ENCODE measurements at regions not wholly inside any gene's neighbourhood (a gene's known extent, or its start where the extent isn't known, plus 50 kb on each side); places are given as distances from the start of the nearest gene placed in this dataset.

DNA sequence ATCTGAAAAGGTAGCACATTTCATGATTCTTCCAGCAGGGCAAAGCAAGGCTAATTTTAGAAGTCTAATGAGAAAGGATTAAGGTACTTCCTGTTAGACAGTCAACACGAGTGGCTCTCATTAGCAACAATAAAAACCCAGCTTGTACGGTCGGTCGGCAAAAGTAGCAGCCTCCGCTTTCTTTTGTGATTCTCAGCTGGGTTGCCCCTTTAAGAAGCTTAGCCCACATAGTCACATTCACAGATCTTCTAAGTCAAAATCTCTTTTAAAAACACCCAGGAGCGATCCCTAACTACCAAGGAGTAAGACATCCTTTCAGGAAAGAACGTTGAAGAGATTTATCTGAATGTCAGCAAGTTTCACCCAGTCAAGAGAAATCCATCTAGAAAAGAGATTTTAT, 684.8 kb downstream of the DIAPH3 start:
- intact Hi-C loops (cut with micrococcal nuclease): no loop called here
- TF ChIP-seq, protein P1, sequence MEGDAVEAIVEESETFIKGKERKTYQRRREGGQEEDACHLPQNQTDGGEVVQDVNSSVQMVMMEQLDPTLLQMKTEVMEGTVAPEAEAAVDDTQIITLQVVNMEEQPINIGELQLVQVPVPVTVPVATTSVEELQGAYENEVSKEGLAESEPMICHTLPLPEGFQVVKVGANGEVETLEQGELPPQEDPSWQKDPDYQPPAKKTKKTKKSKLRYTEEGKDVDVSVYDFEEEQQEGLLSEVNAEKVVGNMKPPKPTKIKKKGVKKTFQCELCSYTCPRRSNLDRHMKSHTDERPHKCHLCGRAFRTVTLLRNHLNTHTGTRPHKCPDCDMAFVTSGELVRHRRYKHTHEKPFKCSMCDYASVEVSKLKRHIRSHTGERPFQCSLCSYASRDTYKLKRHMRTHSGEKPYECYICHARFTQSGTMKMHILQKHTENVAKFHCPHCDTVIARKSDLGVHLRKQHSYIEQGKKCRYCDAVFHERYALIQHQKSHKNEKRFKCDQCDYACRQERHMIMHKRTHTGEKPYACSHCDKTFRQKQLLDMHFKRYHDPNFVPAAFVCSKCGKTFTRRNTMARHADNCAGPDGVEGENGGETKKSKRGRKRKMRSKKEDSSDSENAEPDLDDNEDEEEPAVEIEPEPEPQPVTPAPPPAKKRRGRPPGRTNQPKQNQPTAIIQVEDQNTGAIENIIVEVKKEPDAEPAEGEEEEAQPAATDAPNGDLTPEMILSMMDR (conservative IDR thresholded peaks at IDR 0.05; ENCODE audit: low read depth, low read length): no peak
- TF ChIP-seq EZH2 (IDR thresholded peaks at IDR 0.05; ENCODE audit: low read length, unreplicated experiment): no peak
- TF ChIP-seq EZH2phosphoT487 (IDR thresholded peaks at IDR 0.05; ENCODE audit: borderline replicate concordance, low read length): no peak
- ChIA-PET POLR2A (ENCODE audit: unreplicated experiment) (no interaction called here), CTCF (no interaction called here)
- no peaks in the 10 kb centered on the region for H3F3A ChIP-seq (ENCODE audit: low read length, unreplicated experiment)
- no peak overlapping the region for H3K27ac ChIP-seq (ENCODE audit: low read length)
- ATAC-seq: no peak
- H3K4me2 ChIP-seq (ENCODE audit: low read length): no peak overlapping the region
- H3K27me3 ChIP-seq (ENCODE audit: low read length): no peaks in the 10 kb centered on the region
- no peak overlapping the region for H3K4me3 ChIP-seq (ENCODE audit: low read length)
- no peak for DNase-seq
- no peak overlapping the region for H2AFZ ChIP-seq (ENCODE audit: low read length)
- no peak overlapping the region for H3K9ac ChIP-seq (ENCODE audit: low read length)
- H3K9me3 ChIP-seq (ENCODE audit: low read length): no peaks in the 10 kb centered on the region
- no TSS peak for BruUV-seq (replicated peaks)
- no peaks in the 10 kb centered on the region for H3K4me1 ChIP-seq (ENCODE audit: insufficient read depth, low read length)
- H4K20me1 ChIP-seq (ENCODE audit: low read length): no peaks in the 10 kb centered on the region
- no peaks in the 10 kb centered on the region for H3K9me2 ChIP-seq (replicated peaks; ENCODE audit: low read length)
- H3K36me3 ChIP-seq (ENCODE audit: low read depth, low read length): no peaks in the 10 kb centered on the region
- no peaks in the 10 kb centered on the region for H3K79me2 ChIP-seq (ENCODE audit: low read length)

DNA sequence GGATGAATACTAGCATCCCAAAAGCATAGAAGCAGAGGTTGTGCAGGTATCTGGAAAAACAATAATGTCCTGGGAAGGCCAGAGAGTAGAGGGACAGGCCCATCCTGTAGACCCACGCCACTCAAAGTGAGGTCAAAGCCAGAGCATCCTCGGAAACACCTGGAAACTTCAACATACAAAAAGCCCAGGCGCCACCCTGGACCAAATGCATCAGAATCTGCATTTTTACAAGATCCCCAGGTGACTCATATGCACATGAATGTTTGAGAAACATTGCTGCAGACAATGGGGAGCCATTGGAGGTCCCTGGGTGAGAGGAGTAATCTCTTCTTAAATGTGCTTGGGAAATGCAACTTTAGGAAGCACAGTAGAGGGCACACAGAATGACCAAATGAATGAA, 684.1 kb downstream of the DIAPH3 start:
- DNase-seq (no peak), ATAC-seq (no peak)
- no peak overlapping the region for H3K27ac ChIP-seq (ENCODE audit: low read length)
- intact Hi-C loops (cut with micrococcal nuclease): no loop called here
- CTCF ChIA-PET: no interaction called here
- H2AFZ ChIP-seq (ENCODE audit: low read length): no peak overlapping the region
- no peak overlapping the region for H3K4me2 ChIP-seq (ENCODE audit: low read length)
- H3K9me2 ChIP-seq (replicated peaks; ENCODE audit: low read length): no peaks in the 10 kb centered on the region
- no peaks in the 10 kb centered on the region for H3K4me1 ChIP-seq (ENCODE audit: insufficient read depth, low read length)
- H3F3A ChIP-seq (ENCODE audit: low read length, unreplicated experiment): no peaks in the 10 kb centered on the region
- BruUV-seq (replicated peaks): no TSS peak
- H3K9ac ChIP-seq (ENCODE audit: low read length): no peak overlapping the region
- TF ChIP-seq EZH2phosphoT487 (IDR thresholded peaks at IDR 0.05; ENCODE audit: borderline replicate concordance, low read length): no peak
- no peak for TF ChIP-seq EZH2 (IDR thresholded peaks at IDR 0.05; ENCODE audit: low read length, unreplicated experiment)
- TF ChIP-seq, protein P1 (conservative IDR thresholded peaks at IDR 0.05; ENCODE audit: low read depth, low read length): no peak
- no peak overlapping the region for H3K4me3 ChIP-seq (ENCODE audit: low read length)
- no peaks in the 10 kb centered on the region for H3K27me3 ChIP-seq (ENCODE audit: low read length)
- no peaks in the 10 kb centered on the region for H4K20me1 ChIP-seq (ENCODE audit: low read length)
- no peaks in the 10 kb centered on the region for H3K9me3 ChIP-seq (ENCODE audit: low read length)
- no peaks in the 10 kb centered on the region for H3K36me3 ChIP-seq (ENCODE audit: low read depth, low read length)
- POLR2A ChIA-PET (ENCODE audit: unreplicated experiment): no interaction called here
- H3K79me2 ChIP-seq (ENCODE audit: low read length): no peaks in the 10 kb centered on the region

DNA sequence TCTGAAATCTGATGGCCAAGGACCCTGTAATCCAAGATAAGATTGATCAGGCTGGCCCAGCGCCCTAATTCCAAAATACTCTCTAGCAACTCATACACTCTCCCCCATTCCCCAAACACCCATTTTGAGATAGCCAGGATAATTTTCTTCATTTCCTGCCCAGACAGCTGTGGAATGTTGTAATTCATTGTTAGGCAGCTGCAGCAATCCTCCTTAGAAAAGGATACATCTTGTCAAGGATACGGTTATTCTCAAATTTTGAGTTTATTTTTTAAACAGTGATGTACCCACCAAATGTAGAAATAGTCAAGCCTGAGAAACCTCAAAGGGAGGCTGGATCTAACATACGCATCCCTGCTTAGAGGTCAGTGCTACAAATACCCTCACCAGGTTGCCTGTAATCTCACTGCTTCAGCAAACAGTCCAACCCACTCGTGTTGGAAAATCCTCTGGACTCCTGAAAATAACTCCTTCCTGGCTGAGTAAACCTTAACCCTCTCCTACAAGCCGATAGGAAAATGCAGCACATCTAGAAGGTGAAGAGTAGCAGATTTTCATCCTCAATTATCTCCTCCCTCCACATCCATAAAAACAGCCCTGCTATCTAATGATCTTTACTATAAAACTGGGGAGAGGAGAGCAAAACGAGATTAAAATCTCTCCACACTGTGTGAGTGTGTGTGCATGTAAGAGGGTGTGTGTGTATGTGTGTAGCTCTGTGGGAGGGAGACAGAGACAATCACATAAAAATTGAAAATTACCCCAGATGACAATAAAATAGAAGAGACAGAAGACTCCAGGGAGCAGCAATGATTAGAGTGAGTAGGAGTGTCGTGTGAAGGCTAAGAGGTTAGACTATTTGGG, 683.1 kb downstream of the DIAPH3 start:
- POLR2A ChIA-PET (ENCODE audit: unreplicated experiment): no interaction called here
- Histone ChIP-seq H4K20me1 (ENCODE audit: low read length) (no peaks in the 10 kb centered on the region), H3K79me2 (ENCODE audit: low read length) (no peaks in the 10 kb centered on the region), H3K9ac (ENCODE audit: low read length) (no peak overlapping the region), H3K4me3 (ENCODE audit: low read length) (no peak overlapping the region), H3K27ac (ENCODE audit: low read length) (no peak overlapping the region), H3K9me2 (replicated peaks; ENCODE audit: low read length) (no peaks in the 10 kb centered on the region), H3K4me2 (ENCODE audit: low read length) (no peak overlapping the region), H3K36me3 (ENCODE audit: low read depth, low read length) (no peaks in the 10 kb centered on the region), H2AFZ (ENCODE audit: low read length) (no peak overlapping the region), H3K9me3 (ENCODE audit: low read length) (no peaks in the 10 kb centered on the region), H3F3A (ENCODE audit: low read length, unreplicated experiment) (no peaks in the 10 kb centered on the region), H3K27me3 (ENCODE audit: low read length) (no peaks in the 10 kb centered on the region), H3K4me1 (ENCODE audit: insufficient read depth, low read length) (no peaks in the 10 kb centered on the region)
- no peak for TF ChIP-seq EZH2phosphoT487 (IDR thresholded peaks at IDR 0.05; ENCODE audit: borderline replicate concordance, low read length)
- no peak for TF ChIP-seq EZH2 (IDR thresholded peaks at IDR 0.05; ENCODE audit: low read length, unreplicated experiment)
- TF ChIP-seq, protein P1 (conservative IDR thresholded peaks at IDR 0.05; ENCODE audit: low read depth, low read length): no peak
- no TSS peak for BruUV-seq (replicated peaks)
- DNase-seq: no peak
- ATAC-seq: no peak
- CTCF ChIA-PET: interaction anchor here (0.6 kb wide), 1 partner anchor 212 kb away, joined by 3 read pairs; no protein-coding TSS in a partner anchor
- intact Hi-C loops (cut with micrococcal nuclease): no loop called here
